ENCODE measurements at regions not wholly inside any gene's neighbourhood (a gene's known extent, or its start where the extent isn't known, plus 50 kb on each side); places are given as distances from the start of the nearest gene placed in this dataset.

DNA sequence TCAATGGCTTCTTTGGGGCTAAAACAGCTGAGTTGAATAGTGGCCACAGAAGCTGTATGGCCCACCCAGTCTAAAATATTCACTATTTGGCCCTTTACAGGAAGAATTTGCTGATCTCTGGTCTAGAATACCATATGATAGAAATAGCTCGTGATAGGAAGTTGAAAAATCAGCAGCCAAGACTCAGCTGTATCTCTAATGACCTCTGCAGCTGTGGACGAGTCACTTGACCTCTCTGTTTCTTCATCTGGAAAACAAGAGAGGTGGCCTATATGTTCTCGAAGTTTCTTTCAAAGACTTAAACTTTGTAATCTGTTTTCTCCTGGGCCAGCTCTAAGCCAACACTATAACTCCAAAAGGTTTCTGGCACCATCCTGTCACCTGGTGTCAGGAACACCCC, 129.2 kb downstream of the ZBTB18 start:
- TF ChIP-seq, protein P1, sequence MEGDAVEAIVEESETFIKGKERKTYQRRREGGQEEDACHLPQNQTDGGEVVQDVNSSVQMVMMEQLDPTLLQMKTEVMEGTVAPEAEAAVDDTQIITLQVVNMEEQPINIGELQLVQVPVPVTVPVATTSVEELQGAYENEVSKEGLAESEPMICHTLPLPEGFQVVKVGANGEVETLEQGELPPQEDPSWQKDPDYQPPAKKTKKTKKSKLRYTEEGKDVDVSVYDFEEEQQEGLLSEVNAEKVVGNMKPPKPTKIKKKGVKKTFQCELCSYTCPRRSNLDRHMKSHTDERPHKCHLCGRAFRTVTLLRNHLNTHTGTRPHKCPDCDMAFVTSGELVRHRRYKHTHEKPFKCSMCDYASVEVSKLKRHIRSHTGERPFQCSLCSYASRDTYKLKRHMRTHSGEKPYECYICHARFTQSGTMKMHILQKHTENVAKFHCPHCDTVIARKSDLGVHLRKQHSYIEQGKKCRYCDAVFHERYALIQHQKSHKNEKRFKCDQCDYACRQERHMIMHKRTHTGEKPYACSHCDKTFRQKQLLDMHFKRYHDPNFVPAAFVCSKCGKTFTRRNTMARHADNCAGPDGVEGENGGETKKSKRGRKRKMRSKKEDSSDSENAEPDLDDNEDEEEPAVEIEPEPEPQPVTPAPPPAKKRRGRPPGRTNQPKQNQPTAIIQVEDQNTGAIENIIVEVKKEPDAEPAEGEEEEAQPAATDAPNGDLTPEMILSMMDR (conservative IDR thresholded peaks at IDR 0.05 in 1 of 2, IDR thresholded peaks at IDR 0.05 in 1 of 2; ENCODE audit: extremely low read depth in 1 of 2, insufficient read depth in 1 of 2, low read depth in 1 of 2, low read length in 2 of 2), result no peak
- TF ChIP-seq EZH2 (IDR thresholded peaks at IDR 0.05; ENCODE audit: borderline replicate concordance, low read length), result no peak

All from mammary epithelial cell (primary cell).